Karpas-422 (cell line): ENCODE measurements at regions not wholly inside any gene's neighbourhood (a gene's known extent, or its start where the extent isn't known, plus 50 kb on each side); places are given as distances from the start of the nearest gene placed in this dataset.
"Not testable (repeated sequence)": the region's sequence is repeated elsewhere in the genome, so short reads cannot be mapped to it uniquely, and the experiment has no call there.

ENCODE experiments used
- DNase-seq: peaks from one replicate; pipeline ENCODE4 v3.0.0-alpha.2; 2015
- H2AFZ ChIP-seq: fragments of 200-600 bp; sonication (generic); 2 replicates; pipeline ENCODE4 v1.6.1; 2014; ENCODE audit warnings: antibody characterized with exemption, low read length, mixed read lengths
- H3K27ac ChIP-seq: fragments of 200-600 bp; sonication (generic); 2 replicates; pipeline ENCODE4 v1.5.1; 2014; ENCODE audit warnings: mild to moderate bottlenecking, low read length, moderate library complexity
- H3K27me3 ChIP-seq: fragments of 200-600 bp; sonication (generic); 2 replicates; pipeline ENCODE4 v1.6.1; 2014; ENCODE audit warnings: low read length, mixed read lengths
- H3K36me3 ChIP-seq: fragments of 200-600 bp; sonication (generic); 2 replicates; pipeline ENCODE4 v1.6.1; 2014; ENCODE audit warnings: low read length, mixed read lengths; ENCODE audit not compliant: insufficient read depth
- H3K4me1 ChIP-seq: fragments of 200-600 bp; sonication (generic); 2 replicates; pipeline ENCODE4 v1.6.1; 2014; ENCODE audit warnings: mild to moderate bottlenecking, low read length, mixed read lengths
- H3K4me2 ChIP-seq: fragments of 200-600 bp; sonication (generic); 2 replicates; pipeline ENCODE4 v1.6.1; 2014; ENCODE audit warnings: low read length, low read depth, mild to moderate bottlenecking; ENCODE audit not compliant: poor library complexity, severe bottlenecking
- H3K4me3 ChIP-seq: fragments of 200-600 bp; sonication (generic); 2 replicates; pipeline ENCODE4 v1.5.1; 2014; ENCODE audit warnings: mild to moderate bottlenecking, antibody characterized with exemption, low read length, mixed read lengths
- H3K79me2 ChIP-seq: fragments of 200-600 bp; sonication (generic); 2 replicates; pipeline ENCODE4 v1.6.1; 2014; ENCODE audit warnings: mild to moderate bottlenecking, low read length, mixed read lengths
- H3K9ac ChIP-seq: fragments of 200-600 bp; sonication (generic); 2 replicates; pipeline ENCODE4 v1.6.0; 2014; ENCODE audit warnings: low read length
- H3K9me2 ChIP-seq: fragments of 200-600 bp; sonication (generic), shearing (Covaris generic); replicated peaks from 2 replicates; pipeline ENCODE4 v1.6.0; 2014; ENCODE audit warnings: mild to moderate bottlenecking, low read length, moderate library complexity; ENCODE audit not compliant: insufficient read depth
- H3K9me3 ChIP-seq: fragments of 300-700, 200-600 bp; sonication (generic); 2 replicates; pipeline ENCODE4 v1.6.1; 2014; ENCODE audit warnings: low read length, mixed read lengths
- H4K20me1 ChIP-seq: fragments of 200-600 bp; sonication (generic); 2 replicates; pipeline ENCODE4 v1.6.1; 2014; ENCODE audit warnings: mild to moderate bottlenecking, antibody characterized with exemption, low read length, low read depth; ENCODE audit not compliant: insufficient read depth

DNA sequence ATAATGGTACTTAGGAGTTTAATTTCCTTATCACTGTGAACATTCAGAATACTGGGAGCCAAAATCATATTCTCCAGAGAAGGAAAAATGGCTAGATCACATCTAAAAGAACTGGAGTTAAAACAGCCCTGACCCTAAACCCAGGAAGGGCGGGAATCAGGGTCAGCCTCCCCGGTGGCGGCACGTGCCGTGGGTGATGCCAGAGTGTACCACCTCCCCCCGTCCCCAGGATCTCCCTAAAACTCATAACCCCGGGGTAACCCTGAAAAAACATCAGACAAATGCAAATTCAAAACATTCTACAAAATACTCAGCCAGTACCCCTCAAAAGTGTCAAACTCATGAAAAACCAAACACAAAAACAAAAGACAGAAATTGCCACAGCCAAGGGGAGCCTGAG, 148.3 kb downstream of the DLL1 start:
- DNase-seq, result no peak
- Histone ChIP-seq H2AFZ (no peak overlapping the region), H4K20me1 (no peaks in the 10 kb centered on the region), H3K9ac (no peak overlapping the region), H3K9me3 (peaks cover 6% of the 10 kb centered on the region), H3K4me1 (no peaks in the 10 kb centered on the region), H3K9me2 (no peaks in the 10 kb centered on the region), H3K4me3 (no peak overlapping the region), H3K36me3 (no peaks in the 10 kb centered on the region), H3K27ac (no peak overlapping the region), H3K27me3 (no peaks in the 10 kb centered on the region), H3K4me2 (no peak overlapping the region), H3K79me2 (no peaks in the 10 kb centered on the region)

- not testable (repeated sequence) for DNase-seq, H3K9ac ChIP-seq, H3K27me3 ChIP-seq, H3K27ac ChIP-seq, H3K4me2 ChIP-seq, H4K20me1 ChIP-seq, H3K9me3 ChIP-seq, H3K4me3 ChIP-seq, H2AFZ ChIP-seq, H3K36me3 ChIP-seq, H3K4me1 ChIP-seq, H3K79me2 ChIP-seq, H3K9me2 ChIP-seq
These were observed 149.8 kb downstream of the DLL1 start for GRCh38 chr6:170141061-170141460.

GRCh38 chr6:170140129-170140528, 150.7 kb downstream of the DLL1 start:
- Histone ChIP-seq H3K9me3 (peaks cover 9% of the 10 kb centered on the region), H3K36me3 (no peaks in the 10 kb centered on the region), H2AFZ (no peak overlapping the region), H4K20me1 (no peaks in the 10 kb centered on the region), H3K9me2 (no peaks in the 10 kb centered on the region), H3K4me1 (no peaks in the 10 kb centered on the region), H3K27me3 (no peaks in the 10 kb centered on the region), H3K9ac (no peak overlapping the region), H3K4me2 (no peak overlapping the region), H3K27ac (no peak overlapping the region), H3K4me3 (no peak overlapping the region), H3K79me2 (no peaks in the 10 kb centered on the region)
- DNase-seq, result no peak

GRCh38 chr6:170139531-170139930, 151.3 kb downstream of the DLL1 start:
- Histone ChIP-seq H4K20me1 (no peaks in the 10 kb centered on the region), H3K27ac (no peak overlapping the region), H3K9me2 (no peaks in the 10 kb centered on the region), H3K4me3 (no peak overlapping the region), H3K9ac (no peak overlapping the region), H2AFZ (no peak overlapping the region), H3K9me3 (peaks cover 9% of the 10 kb centered on the region), H3K4me2 (no peak overlapping the region), H3K79me2 (no peaks in the 10 kb centered on the region), H3K36me3 (no peaks in the 10 kb centered on the region), H3K27me3 (no peaks in the 10 kb centered on the region), H3K4me1 (no peaks in the 10 kb centered on the region)
- DNase-seq, result no peak

DNA sequence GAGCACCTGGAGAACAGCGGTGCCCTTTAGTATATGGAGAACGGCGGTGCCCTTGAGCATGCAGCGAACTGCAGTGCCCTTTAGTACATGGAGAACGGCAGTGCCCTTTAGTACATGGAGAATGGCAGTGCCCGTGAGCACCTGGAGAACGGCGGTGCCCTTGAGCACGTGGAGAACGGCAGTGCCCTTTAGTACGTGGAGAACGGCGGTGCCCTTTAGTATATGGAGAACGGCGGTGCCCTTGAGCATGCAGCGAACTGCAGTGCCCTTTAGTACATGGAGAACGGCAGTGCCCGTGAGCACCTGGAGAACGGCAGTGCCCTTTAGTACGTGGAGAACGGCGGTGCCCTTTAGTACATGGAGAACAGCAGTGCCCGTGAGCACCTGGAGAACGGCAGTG, 151.8 kb downstream of the DLL1 start:
- DNase-seq, H3K9ac ChIP-seq, H3K27me3 ChIP-seq, H3K4me3 ChIP-seq, H3K36me3 ChIP-seq, H3K9me3 ChIP-seq, H3K4me1 ChIP-seq, H3K9me2 ChIP-seq, H3K27ac ChIP-seq, H4K20me1 ChIP-seq, H2AFZ ChIP-seq, H3K4me2 ChIP-seq, H3K79me2 ChIP-seq: not testable (repeated sequence)

DNA sequence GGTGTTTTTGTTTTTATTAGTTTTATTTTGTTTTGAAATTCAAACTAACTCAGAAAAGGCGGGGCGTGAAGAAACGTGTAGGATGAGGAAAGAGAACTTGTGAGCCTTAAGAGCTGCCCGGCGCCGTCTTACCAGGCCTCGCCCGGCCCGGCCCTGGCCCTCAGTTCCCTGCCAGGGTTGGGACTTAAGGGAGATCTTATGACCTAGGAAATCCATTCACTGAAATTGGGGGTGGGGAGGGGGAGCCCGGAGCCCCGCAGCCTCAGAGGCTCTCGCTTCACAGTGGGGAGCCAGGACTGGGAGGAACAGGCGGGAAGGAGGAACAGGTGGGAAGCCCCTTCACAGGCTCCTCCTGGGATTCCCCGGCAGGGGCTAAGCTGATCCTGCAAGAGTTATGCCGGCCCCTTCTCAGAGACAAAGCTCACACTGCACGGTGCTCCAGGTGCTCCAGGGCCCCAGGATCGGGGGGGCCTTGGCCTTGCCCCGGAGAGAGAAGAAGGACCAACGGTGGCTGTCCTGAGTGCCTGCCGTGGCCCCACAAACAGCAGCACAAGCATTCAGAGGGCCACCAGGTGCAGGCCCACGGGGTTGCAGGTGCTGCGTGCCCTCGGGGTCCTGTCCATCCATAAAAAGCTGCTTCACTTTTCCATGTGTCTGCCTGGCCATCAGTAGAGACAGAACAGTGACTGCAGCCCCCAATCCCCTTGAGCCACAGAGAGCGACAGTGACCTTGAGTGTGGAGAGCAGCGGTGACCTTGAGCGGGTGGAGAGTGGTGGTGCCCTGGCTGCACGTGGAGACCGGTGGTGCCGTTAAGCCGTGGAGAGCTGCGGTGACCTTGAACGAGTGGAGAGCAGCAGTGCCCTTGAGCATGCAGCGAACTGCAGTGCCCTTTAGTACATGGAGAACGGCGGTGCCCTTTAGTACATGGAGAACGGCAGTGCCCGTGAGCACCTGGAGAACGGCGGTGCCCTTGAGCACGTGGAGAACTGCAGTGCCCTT, 152.7 kb downstream of the DLL1 start:
- Histone ChIP-seq H3K27me3 (no peaks in the 10 kb centered on the region), H3K9me2 (no peaks in the 10 kb centered on the region), H3K9ac (no peak overlapping the region), H3K9me3 (peaks cover 4% of the 10 kb centered on the region; the same call in 1 of the 2 replicates), H3K79me2 (no peaks in the 10 kb centered on the region), H3K4me2 (no peak overlapping the region), H3K4me3 (no peak overlapping the region), H4K20me1 (no peaks in the 10 kb centered on the region), H2AFZ (no peak overlapping the region), H3K36me3 (no peaks in the 10 kb centered on the region), H3K27ac (no peak overlapping the region), H3K4me1 (no peaks in the 10 kb centered on the region)
- no peak for DNase-seq

- H3K9ac ChIP-seq, result no peak overlapping the region
- H3K4me2 ChIP-seq, result no peak overlapping the region
- no peaks in the 10 kb centered on the region for H4K20me1 ChIP-seq
- H2AFZ ChIP-seq, result no peak overlapping the region
- no peak for DNase-seq
- H3K9me3 ChIP-seq, result peaks cover 3% of the 10 kb centered on the region; the same call in 1 of the 2 replicates
- no peaks in the 10 kb centered on the region for H3K36me3 ChIP-seq
- no peaks in the 10 kb centered on the region for H3K79me2 ChIP-seq
- no peak overlapping the region for H3K27ac ChIP-seq
- no peaks in the 10 kb centered on the region for H3K4me1 ChIP-seq
- no peaks in the 10 kb centered on the region for H3K27me3 ChIP-seq
- no peaks in the 10 kb centered on the region for H3K9me2 ChIP-seq
- H3K4me3 ChIP-seq, result no peak overlapping the region
These were observed 153.5 kb downstream of the DLL1 start for GRCh38 chr6:170137176-170137891.

DNA sequence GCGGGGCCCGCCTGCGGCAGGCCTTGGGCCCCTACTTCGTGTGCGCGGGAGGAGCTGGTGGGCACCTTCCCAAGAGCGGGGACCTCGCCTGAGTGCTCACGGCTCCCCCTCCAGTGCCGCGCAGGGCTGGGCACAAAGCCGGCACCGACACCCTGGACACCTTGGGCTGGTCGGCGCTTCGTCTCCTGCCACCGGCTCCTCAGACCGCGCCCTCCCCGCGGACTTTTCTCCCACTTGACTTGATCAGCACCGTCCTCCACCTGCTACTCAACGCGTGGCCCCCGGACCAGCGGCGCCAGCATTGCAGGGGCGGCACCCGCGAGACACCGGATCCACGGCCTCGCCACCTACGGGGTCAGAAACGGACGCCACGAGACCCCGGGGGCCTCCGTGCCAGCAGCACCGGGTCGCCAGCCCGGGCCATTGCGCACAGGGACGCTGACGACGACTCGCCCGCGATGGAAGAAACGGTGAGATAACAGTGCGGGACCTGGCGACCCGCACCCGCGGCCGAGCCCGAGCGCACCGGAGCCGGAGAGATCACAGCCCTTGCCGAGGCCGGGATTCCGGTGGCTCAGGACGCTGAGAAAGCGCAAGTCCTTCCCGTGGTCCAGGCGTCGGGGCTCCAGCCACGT, 154.2 kb downstream of the DLL1 start:
- H4K20me1 ChIP-seq, result no peaks in the 10 kb centered on the region
- H3K4me1 ChIP-seq, result no peaks in the 10 kb centered on the region
- H2AFZ ChIP-seq, result no peak overlapping the region
- DNase-seq, result no peak
- H3K9ac ChIP-seq, result no peak overlapping the region
- H3K9me2 ChIP-seq, result no peaks in the 10 kb centered on the region
- no peak overlapping the region for H3K4me2 ChIP-seq
- no peak overlapping the region for H3K4me3 ChIP-seq
- H3K79me2 ChIP-seq, result no peaks in the 10 kb centered on the region
- H3K27ac ChIP-seq, result no peak overlapping the region
- H3K27me3 ChIP-seq, result no peaks in the 10 kb centered on the region
- no peaks in the 10 kb centered on the region for H3K36me3 ChIP-seq
- peaks cover 3% of the 10 kb centered on the region; the same call in 1 of the 2 replicates for H3K9me3 ChIP-seq
